Astrocyte (in vitro differentiated cells and primary cell): ENCODE measurements at regions not wholly inside any gene's neighbourhood (a gene's known extent, or its start where the extent isn't known, plus 50 kb on each side); places are given as distances from the start of the nearest gene placed in this dataset.
"Not testable (repeated sequence)": the region's sequence is repeated elsewhere in the genome, so short reads cannot be mapped to it uniquely, and the experiment has no call there.

Experiments used
- DNase-seq: peaks from one replicate; pipeline ENCODE4 v3.0.0-alpha.2; 2010; ENCODE audit warnings: low read depth
- FAIRE-seq: peaks from 2 replicates; lab custom pipeline; 2011; peaks lifted over from hg19 to GRCh38; lab: Jason Lieb, UNC
- H2AFZ ChIP-seq: 2 replicates; pipeline ENCODE4 v1.6.0; 2012; ENCODE audit warnings: low read depth, low read length, inconsistent platforms
- H3K27ac ChIP-seq: 2 replicates; pipeline ENCODE4 v1.5.1; 2011; ENCODE audit warnings: low read depth, low read length, inconsistent platforms
- H3K27me3 ChIP-seq: 2 replicates; pipeline ENCODE4 v1.6.0; 2011; ENCODE audit warnings: low read length, inconsistent platforms; ENCODE audit not compliant: insufficient read depth
- H3K36me3 ChIP-seq: 2 replicates; pipeline ENCODE4 v1.5.1; 2011; ENCODE audit warnings: low read length, inconsistent platforms; ENCODE audit not compliant: insufficient read depth
- H3K4me1 ChIP-seq: 2 replicates; pipeline ENCODE4 v1.5.1; 2011; ENCODE audit warnings: low read length, inconsistent platforms; ENCODE audit not compliant: insufficient read depth
- H3K4me2 ChIP-seq: 2 replicates; pipeline ENCODE4 v1.6.0; 2012; ENCODE audit warnings: low read length, inconsistent platforms
- H3K4me3 ChIP-seq: 2 replicates; pipeline ENCODE4 v1.5.1; 2011; ENCODE audit warnings: low read depth, mild to moderate bottlenecking, low read length, inconsistent platforms; ENCODE audit not compliant: insufficient read depth
- H3K79me2 ChIP-seq: 2 replicates; pipeline ENCODE4 v1.6.0; 2012; ENCODE audit warnings: mild to moderate bottlenecking, low read length, inconsistent platforms; ENCODE audit not compliant: insufficient read depth
- H3K9ac ChIP-seq: 2 replicates; pipeline ENCODE4 v1.6.0; 2012; ENCODE audit warnings: mild to moderate bottlenecking, low read length, inconsistent platforms
- H3K9me3 ChIP-seq: 2 replicates; pipeline ENCODE4 v1.5.1; 2012; ENCODE audit warnings: low read depth, mild to moderate bottlenecking, low read length, inconsistent platforms; ENCODE audit not compliant: insufficient read depth
- H4K20me1 ChIP-seq: 2 replicates; pipeline ENCODE4 v1.6.0; 2012; ENCODE audit warnings: low read length, inconsistent platforms; ENCODE audit not compliant: insufficient read depth
- H3K27ac Mint-ChIP-seq: one replicate; pipeline ENCODE4 v1.8.0; 2021; ENCODE audit warnings: mild to moderate bottlenecking, mixed read lengths; ENCODE audit not compliant: unreplicated experiment
- H3K27me3 Mint-ChIP-seq: one replicate; pipeline ENCODE4 v1.8.0; 2021; ENCODE audit warnings: low read depth, mixed read lengths; ENCODE audit not compliant: unreplicated experiment
- H3K36me3 Mint-ChIP-seq: one replicate; pipeline ENCODE4 v1.8.0; 2021; ENCODE audit warnings: low read depth, mixed read lengths; ENCODE audit not compliant: unreplicated experiment
- H3K4me1 Mint-ChIP-seq: one replicate; pipeline ENCODE4 v1.8.0; 2021; ENCODE audit warnings: low read depth, mixed read lengths; ENCODE audit not compliant: unreplicated experiment
- H3K4me3 Mint-ChIP-seq: one replicate; pipeline ENCODE4 v1.8.0; 2021; ENCODE audit warnings: mild to moderate bottlenecking, moderate library complexity, mixed read lengths; ENCODE audit not compliant: unreplicated experiment
- H3K9me3 Mint-ChIP-seq: one replicate; pipeline ENCODE4 v1.8.0; 2021; ENCODE audit warnings: mild to moderate bottlenecking, mixed read lengths; ENCODE audit not compliant: unreplicated experiment

DNA sequence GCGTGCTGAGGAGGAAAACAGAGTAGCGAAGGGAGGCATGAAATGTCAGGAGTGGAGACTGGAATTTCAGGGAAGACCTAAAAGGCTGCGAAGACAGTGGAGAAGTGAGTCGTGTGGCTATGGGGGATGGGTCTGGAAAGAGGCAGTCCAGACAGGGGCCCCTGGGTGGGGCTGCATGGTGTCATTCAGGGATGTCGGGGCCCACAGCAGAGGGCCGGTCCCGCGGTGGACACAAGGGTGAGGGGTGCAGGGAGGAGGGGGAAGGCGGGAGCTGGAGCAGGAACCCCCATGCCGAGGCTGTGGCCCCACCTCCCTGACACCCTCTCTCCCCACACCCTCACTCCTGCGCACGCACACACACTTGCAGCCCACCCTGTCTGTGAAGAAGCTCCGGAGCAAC, 476.4 kb downstream of the TP53TG3F start:
- H3K27ac ChIP-seq, H3K9ac ChIP-seq, H3K4me1 Mint-ChIP-seq, H3K27ac Mint-ChIP-seq, DNase-seq, H3K9me3 Mint-ChIP-seq, H3K4me2 ChIP-seq, H3K36me3 ChIP-seq, H2AFZ ChIP-seq, H3K9me3 ChIP-seq, H3K4me3 ChIP-seq, H3K79me2 ChIP-seq, FAIRE-seq, H4K20me1 ChIP-seq, H3K27me3 ChIP-seq, H3K27me3 Mint-ChIP-seq, H3K4me3 Mint-ChIP-seq, H3K4me1 ChIP-seq, H3K36me3 Mint-ChIP-seq: not testable (repeated sequence)

- not testable (repeated sequence) for H3K4me3 Mint-ChIP-seq, H3K27ac ChIP-seq, H3K36me3 Mint-ChIP-seq, H3K27ac Mint-ChIP-seq, H3K4me1 Mint-ChIP-seq, H3K4me2 ChIP-seq, H2AFZ ChIP-seq, H3K27me3 ChIP-seq, H3K9ac ChIP-seq, H3K36me3 ChIP-seq, H3K27me3 Mint-ChIP-seq, H3K4me3 ChIP-seq, DNase-seq, H3K9me3 ChIP-seq, H3K9me3 Mint-ChIP-seq, H3K79me2 ChIP-seq, H3K4me1 ChIP-seq, H4K20me1 ChIP-seq, FAIRE-seq
Measured at GRCh38 chr16:33938097-33938496, 478.7 kb downstream of the TP53TG3F start.

- not testable (repeated sequence) for H3K79me2 ChIP-seq, H2AFZ ChIP-seq, H3K4me1 Mint-ChIP-seq, H3K4me3 Mint-ChIP-seq, H3K9me3 ChIP-seq, H3K27ac ChIP-seq, H3K36me3 ChIP-seq, DNase-seq, H3K4me2 ChIP-seq, H4K20me1 ChIP-seq, H3K36me3 Mint-ChIP-seq, H3K9me3 Mint-ChIP-seq, H3K27ac Mint-ChIP-seq, H3K4me1 ChIP-seq, H3K9ac ChIP-seq, H3K27me3 ChIP-seq, FAIRE-seq, H3K4me3 ChIP-seq, H3K27me3 Mint-ChIP-seq
Measured at GRCh38 chr16:33961536-33961935, 502.1 kb downstream of the TP53TG3F start.

DNA sequence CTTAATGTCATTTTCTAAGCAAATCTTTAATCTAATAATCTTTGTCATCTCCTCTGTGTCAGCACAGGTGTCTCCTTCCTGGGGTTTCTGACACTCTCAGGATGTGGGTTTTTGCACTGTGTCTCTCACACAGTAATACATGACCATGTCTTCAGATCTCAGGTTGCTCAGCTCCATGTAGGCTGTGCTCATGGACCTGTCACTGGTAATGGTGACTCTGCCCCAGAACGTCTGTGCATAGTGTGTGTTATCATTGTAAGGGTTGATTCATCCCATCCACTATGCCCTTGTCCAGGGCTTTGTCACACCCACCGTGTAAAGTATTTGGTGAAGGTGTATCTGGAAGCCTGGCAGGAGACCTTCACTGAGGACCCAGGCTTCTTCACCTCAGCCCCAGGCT, 506.1 kb downstream of the TP53TG3F start:
- FAIRE-seq, H3K36me3 Mint-ChIP-seq, H3K4me2 ChIP-seq, H3K36me3 ChIP-seq, H3K27ac ChIP-seq, H3K4me3 Mint-ChIP-seq, H3K9me3 Mint-ChIP-seq, DNase-seq, H3K27me3 Mint-ChIP-seq, H3K4me1 Mint-ChIP-seq, H3K27ac Mint-ChIP-seq, H3K27me3 ChIP-seq, H3K79me2 ChIP-seq, H2AFZ ChIP-seq, H3K4me3 ChIP-seq, H3K9me3 ChIP-seq, H3K4me1 ChIP-seq, H3K9ac ChIP-seq, H4K20me1 ChIP-seq: not testable (repeated sequence)

DNA sequence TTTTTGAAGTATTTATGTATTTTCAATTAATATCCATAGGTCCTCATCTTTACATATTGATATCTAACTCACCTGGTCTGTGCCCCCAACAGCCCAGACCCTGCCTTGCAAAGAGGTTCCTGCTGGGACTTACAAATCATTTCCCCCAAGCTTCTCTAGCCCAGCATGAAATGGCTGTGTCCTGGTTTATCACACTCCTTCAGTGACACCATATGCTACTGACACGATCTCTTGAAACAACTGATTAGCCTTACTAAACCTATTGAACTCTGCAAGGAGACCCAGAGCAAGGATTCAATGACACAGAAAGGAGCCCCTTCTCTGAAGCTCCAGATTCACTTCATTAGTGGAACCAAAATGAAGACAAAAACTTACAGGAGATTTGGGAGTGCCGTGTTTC, 507.4 kb downstream of the TP53TG3F start:
- not testable (repeated sequence) for H3K4me3 Mint-ChIP-seq, H3K27ac Mint-ChIP-seq, H3K4me1 Mint-ChIP-seq, H3K9ac ChIP-seq, H3K36me3 Mint-ChIP-seq, FAIRE-seq, DNase-seq, H3K4me2 ChIP-seq, H3K79me2 ChIP-seq, H3K9me3 Mint-ChIP-seq, H3K9me3 ChIP-seq, H3K27me3 ChIP-seq, H3K4me1 ChIP-seq, H3K4me3 ChIP-seq, H2AFZ ChIP-seq, H3K36me3 ChIP-seq, H3K27me3 Mint-ChIP-seq, H4K20me1 ChIP-seq, H3K27ac ChIP-seq

- not testable (repeated sequence) for FAIRE-seq, H3K9me3 ChIP-seq, H4K20me1 ChIP-seq, H3K79me2 ChIP-seq, H3K27me3 Mint-ChIP-seq, DNase-seq, H3K27ac ChIP-seq, H3K9ac ChIP-seq, H3K9me3 Mint-ChIP-seq, H3K4me3 ChIP-seq, H3K36me3 Mint-ChIP-seq, H3K4me1 ChIP-seq, H3K4me1 Mint-ChIP-seq, H3K27me3 ChIP-seq, H3K4me3 Mint-ChIP-seq, H3K36me3 ChIP-seq, H3K4me2 ChIP-seq, H2AFZ ChIP-seq, H3K27ac Mint-ChIP-seq
Measured at GRCh38 chr16:33974557-33974956, 515.1 kb downstream of the TP53TG3F start.
